ENCODE measurements at regions not wholly inside any gene's neighbourhood (a gene's known extent, or its start where the extent isn't known, plus 50 kb on each side); places are given as distances from the start of the nearest gene placed in this dataset.

DNA sequence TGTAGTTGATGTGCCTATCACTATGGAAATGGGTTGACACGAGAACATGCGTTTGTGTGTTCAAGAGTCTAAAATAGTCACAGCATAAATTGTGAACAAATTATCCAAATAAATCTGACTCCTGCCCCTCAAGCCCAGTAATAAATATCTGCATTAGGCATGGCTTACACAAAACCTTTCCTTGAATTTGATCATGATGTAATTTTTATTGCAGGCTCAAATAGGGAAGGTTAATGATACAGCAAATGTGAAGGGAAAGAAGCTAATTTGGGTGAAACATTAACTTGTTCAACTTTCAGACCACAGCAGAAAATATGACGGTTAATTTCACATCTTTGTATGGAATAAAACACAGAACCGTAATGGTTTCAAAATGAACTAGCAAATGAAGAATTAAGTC is 74.6 kb downstream of the WNT5A start:
- no peak for TF ChIP-seq POLR2A (IDR thresholded peaks at IDR 0.05; ENCODE audit: low read depth, low read length)
- TF ChIP-seq TAF1 (IDR thresholded peaks at IDR 0.05; ENCODE audit: borderline replicate concordance, low read depth, low read length) = no peak
